Adrenal gland (tissue), 9 donors: ENCODE measurements at regions not wholly inside any gene's neighbourhood (a gene's known extent, or its start where the extent isn't known, plus 50 kb on each side); places are given as distances from the start of the nearest gene placed in this dataset.
A peak's percentile ranks its signal among the peaks of the same experiment; 100 is the strongest.

Experiments
- DNase-seq, 7 donors: peaks; one replicate each; pipeline ENCODE4 v3.0.0-alpha.2; 2019 to 2020
- H3K27ac ChIP-seq, 5 donors: fragments of 200-600 bp; sonication (generic) in 4 of 5; 1 replicate in 3 of 5; 2 replicates in 2 of 5; pipeline versions ENCODE4 v1.5.1 to v1.8.0; 2016 to 2020; ENCODE audit warnings: mild to moderate bottlenecking in 1 of 5
- H3K27me3 ChIP-seq: fragments of 200-600 bp; 2 replicates; pipeline ENCODE4 v1.8.0; 2021
- H3K36me3 ChIP-seq, 2 donors: fragments of 200-600 bp; replicated peaks in 1 of 2; 1 replicate in 1 of 2; 2 replicates in 1 of 2; pipeline versions ENCODE4 v1.5.1 to v1.8.0; 2018 to 2022
- H3K4me1 ChIP-seq, 2 donors: fragments of 200-600 bp; replicated peaks in 1 of 2; 1 replicate in 1 of 2; 2 replicates in 1 of 2; pipeline versions ENCODE4 v1.5.1 to v1.8.0; 2018 to 2021
- H3K4me3 ChIP-seq, 4 donors: fragments of 200-600 bp; sonication (generic) in 3 of 4; one replicate each; pipeline ENCODE4 v1.5.1; 2016 to 2018
- H3K9me3 ChIP-seq, 3 donors: fragments of 200-600 bp; sonication (generic) in 1 of 3; replicated peaks in 1 of 3; 1 replicate in 2 of 3; 2 replicates in 1 of 3; pipeline versions ENCODE4 v1.5.1 to v1.8.0; 2016 to 2021
- POLR2A ChIP-seq, 2 donors: fragments of 450-650 bp; IDR thresholded peaks; one replicate each; pipeline ENCODE4 v1.6.1; 2017; ENCODE audit warnings: antibody characterized with exemption in 2 of 2, mild to moderate bottlenecking in 2 of 2, moderate library complexity in 1 of 2
- WGBS, 4 donors: extraction: QIAGEN DNeasy Blood & Tissue Kit in 2 of 4; methylation state at CpG; one replicate each; pipeline versions ENCODE4 v1.1.5 to v1.1.7; 2013 to 2017; 5-methylcytosine and 5-hydroxymethylcytosine counted together
- intact Hi-C, 2 donors: fragments of 100-400 bp; cut with DNase I; formaldehyde crosslinking; loops; one replicate each; pipeline versions ENCODE4 v1.14.1 to v1.15.0; 2022 to 2023
- TF ChIP-seq, protein P1 (sequence below), 6 experiments: fragments of 450-650 bp in 4 of 6; fragments of 200-600 bp in 2 of 6; sonication (generic) in 1 of 6; IDR thresholded peaks; 1 replicate in 5 of 6; 2 replicates in 1 of 6; pipeline versions ENCODE4 v1.5.1 to v1.8.0; 2016 to 2021; ENCODE audit warnings: antibody characterized with exemption in 6 of 6, mild to moderate bottlenecking in 2 of 6, moderate library complexity in 1 of 6
- donor health status: healthy with polysubstance abuse.
- donor health status: Bipolar disorder and iron deficiency.
- donor health status: DM: yes; HTN: yes; CAD: no.
- donor health status: DM: no; HTN: no; CAD: no.
- donor health status: DM: no; HTN: no; CAD: no.

DNA sequence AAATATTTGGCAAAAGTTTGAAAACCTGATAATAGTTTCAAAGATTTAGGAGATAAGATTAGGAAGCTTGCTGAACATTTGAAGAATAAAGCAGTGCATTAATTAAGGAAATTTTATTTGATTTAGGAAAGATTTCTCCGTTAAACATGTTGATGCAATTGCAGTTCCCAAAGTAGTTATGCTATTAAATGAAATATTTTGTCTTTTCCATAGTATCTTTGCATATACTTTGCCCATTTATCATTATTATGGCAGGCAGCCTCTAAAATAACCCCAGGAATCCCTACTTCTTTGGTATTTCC, 136.5 kb downstream of the MREG start:
- Histone ChIP-seq H3K36me3 (no peaks in the 10 kb centered on the region), H3K4me1 (no peaks in the 10 kb centered on the region), H3K9me3 (no peaks in the 10 kb centered on the region), H3K27me3 (no peaks in the 10 kb centered on the region), H3K4me3 (no peak overlapping the region), H3K27ac (no peak overlapping the region)
- intact Hi-C loops: no loop called here
- no peak for DNase-seq
- TF ChIP-seq POLR2A (IDR thresholded peaks at IDR 0.05): no peak
- TF ChIP-seq, protein P1, sequence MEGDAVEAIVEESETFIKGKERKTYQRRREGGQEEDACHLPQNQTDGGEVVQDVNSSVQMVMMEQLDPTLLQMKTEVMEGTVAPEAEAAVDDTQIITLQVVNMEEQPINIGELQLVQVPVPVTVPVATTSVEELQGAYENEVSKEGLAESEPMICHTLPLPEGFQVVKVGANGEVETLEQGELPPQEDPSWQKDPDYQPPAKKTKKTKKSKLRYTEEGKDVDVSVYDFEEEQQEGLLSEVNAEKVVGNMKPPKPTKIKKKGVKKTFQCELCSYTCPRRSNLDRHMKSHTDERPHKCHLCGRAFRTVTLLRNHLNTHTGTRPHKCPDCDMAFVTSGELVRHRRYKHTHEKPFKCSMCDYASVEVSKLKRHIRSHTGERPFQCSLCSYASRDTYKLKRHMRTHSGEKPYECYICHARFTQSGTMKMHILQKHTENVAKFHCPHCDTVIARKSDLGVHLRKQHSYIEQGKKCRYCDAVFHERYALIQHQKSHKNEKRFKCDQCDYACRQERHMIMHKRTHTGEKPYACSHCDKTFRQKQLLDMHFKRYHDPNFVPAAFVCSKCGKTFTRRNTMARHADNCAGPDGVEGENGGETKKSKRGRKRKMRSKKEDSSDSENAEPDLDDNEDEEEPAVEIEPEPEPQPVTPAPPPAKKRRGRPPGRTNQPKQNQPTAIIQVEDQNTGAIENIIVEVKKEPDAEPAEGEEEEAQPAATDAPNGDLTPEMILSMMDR (IDR thresholded peaks at IDR 0.05): no peak
- WGBS, 4 donors: 73 to 85% (median 73%) methylated on average over 1 of the region's 1 CpG

DNA sequence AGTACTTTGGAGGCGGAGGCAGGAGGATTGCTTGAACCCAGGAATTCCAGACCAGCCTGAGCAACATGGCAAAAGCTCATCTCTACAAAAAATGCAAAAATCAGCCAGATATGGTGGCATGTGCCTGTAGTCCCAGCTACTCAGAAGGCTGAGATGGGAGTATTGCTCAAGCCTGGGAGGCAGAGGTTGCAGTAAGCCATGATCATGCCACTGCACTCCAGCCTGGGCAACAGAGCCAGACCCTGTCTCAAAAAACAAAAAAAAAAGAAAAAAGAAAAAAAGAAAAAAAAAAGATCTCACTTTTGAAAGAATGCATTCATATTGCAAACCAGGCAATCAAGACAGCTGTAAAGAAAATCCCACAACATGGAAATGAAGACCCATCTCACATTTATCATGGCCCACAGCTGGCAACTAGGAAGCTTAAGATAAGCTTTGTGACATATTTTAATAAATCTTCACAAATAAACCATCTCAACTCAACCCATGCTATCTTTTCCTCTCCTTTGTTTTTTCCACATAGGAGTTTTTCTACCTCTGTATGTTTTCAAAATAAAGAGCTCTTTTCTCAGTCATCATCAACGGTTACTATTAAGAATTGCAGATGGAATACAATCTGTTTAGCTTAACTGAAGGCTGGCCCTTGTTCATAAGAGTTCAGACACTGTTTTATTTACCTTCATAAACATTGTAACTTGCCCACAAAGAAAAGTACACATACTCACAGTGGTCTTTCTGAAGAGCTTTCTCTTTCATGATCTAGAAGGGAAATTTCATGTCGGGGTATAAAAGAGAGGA, 137.0 kb downstream of the MREG start:
- no peaks in the 10 kb centered on the region for H3K27me3 ChIP-seq
- no peak for TF ChIP-seq POLR2A (IDR thresholded peaks at IDR 0.05)
- TF ChIP-seq, protein P1 (IDR thresholded peaks at IDR 0.05): no peak
- intact Hi-C loops: no loop called here
- WGBS, 4 donors: 70 to 79% (median 74%) methylated on average over 3 of the region's 3 CpGs
- DNase-seq: no peak
- H3K4me3 ChIP-seq: no peak overlapping the region
- H3K36me3 ChIP-seq: no peaks in the 10 kb centered on the region
- H3K27ac ChIP-seq: no peak overlapping the region
- no peaks in the 10 kb centered on the region for H3K9me3 ChIP-seq
- H3K4me1 ChIP-seq: no peaks in the 10 kb centered on the region

DNA sequence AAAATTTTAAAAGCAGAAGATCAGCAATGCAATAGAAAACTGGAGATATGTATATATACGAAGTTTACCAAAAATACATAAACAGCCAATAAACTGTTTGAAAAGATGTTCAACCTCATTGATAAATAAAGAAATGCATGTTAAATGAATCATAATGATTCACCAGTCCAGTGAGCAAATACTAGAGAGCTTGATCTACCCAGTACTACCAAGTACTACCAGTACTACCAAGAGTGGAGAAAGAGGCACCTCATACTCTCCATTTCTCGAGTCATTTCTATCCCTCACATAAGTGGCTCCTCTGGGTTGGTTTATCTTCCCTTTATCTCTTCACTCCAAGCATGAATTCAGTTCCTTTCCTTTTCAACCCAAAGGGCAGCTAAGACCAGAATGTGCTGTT, 138.9 kb downstream of the MREG start:
- Histone ChIP-seq H3K27me3 (no peaks in the 10 kb centered on the region), H3K36me3 (no peaks in the 10 kb centered on the region), H3K4me3 (no peak overlapping the region), H3K27ac (no peak overlapping the region), H3K9me3 (no peaks in the 10 kb centered on the region), H3K4me1 (no peaks in the 10 kb centered on the region)
- intact Hi-C loops: no loop called here
- TF ChIP-seq POLR2A (IDR thresholded peaks at IDR 0.05): no peak
- TF ChIP-seq, protein P1 (IDR thresholded peaks at IDR 0.05): no peak
- no peak for DNase-seq
- WGBS, 4 donors: 81 to 88% (median 83%) methylated on average over 2 of the region's 2 CpGs

DNA sequence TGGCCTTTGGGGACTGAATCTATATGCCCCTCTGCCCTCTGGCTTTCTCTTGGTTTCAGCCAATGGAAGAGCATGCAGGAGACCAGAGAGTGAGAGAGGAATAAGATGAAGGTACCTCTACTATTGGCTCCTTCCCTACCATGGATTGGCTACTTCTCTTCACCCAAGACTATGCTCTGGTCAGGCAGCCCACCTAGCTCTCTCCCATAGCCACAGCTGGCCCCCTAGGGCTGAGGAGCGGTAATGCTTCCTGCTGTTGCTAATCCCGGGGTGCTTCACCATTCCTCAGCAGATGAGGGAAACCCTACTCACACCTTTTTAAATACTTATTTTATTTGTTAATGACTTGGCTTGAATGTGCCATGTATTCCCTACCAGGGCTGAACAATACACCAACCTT, 142.4 kb downstream of the MREG start:
- no peak for TF ChIP-seq POLR2A (IDR thresholded peaks at IDR 0.05)
- TF ChIP-seq, protein P1 (IDR thresholded peaks at IDR 0.05): peak in 2 of 6 experiments; percentile 12 to 15
- H3K4me1 ChIP-seq: no peaks in the 10 kb centered on the region
- DNase-seq: no peak
- 90 to 98% (median 92%) methylated on average over 2 of the region's 2 CpGs for WGBS, 4 donors
- no peak overlapping the region for H3K4me3 ChIP-seq
- no peaks in the 10 kb centered on the region for H3K27me3 ChIP-seq
- intact Hi-C loops: no loop called here
- H3K36me3 ChIP-seq: no peaks in the 10 kb centered on the region
- no peaks in the 10 kb centered on the region for H3K9me3 ChIP-seq
- H3K27ac ChIP-seq: no peak overlapping the region
